SK-N-MC (cell line): ENCODE measurements at regions not wholly inside any gene's neighbourhood (a gene's known extent, or its start where the extent isn't known, plus 50 kb on each side); places are given as distances from the start of the nearest gene placed in this dataset.

Experiments used
- EZH2 ChIP-seq: fragments of 200-600 bp; sonication (generic); IDR thresholded peaks from one replicate; pipeline ENCODE4 v1.6.1; 2017; ENCODE audit warnings: antibody characterized with exemption
- FOXP2 ChIP-seq: optimal IDR thresholded peaks from 2 replicates; pipeline ENCODE3; 2011; ENCODE audit warnings: mild to moderate bottlenecking, moderate library complexity; ENCODE audit not compliant: insufficient read depth; ENCODE audit errors: extremely low read length, control extremely low read depth
- POLR2AphosphoS5 ChIP-seq: IDR thresholded peaks from 2 replicates; pipeline ENCODE4 v1.6.1; 2012; ENCODE audit warnings: mild to moderate bottlenecking, low read depth, low read length, borderline replicate concordance

- TF ChIP-seq EZH2 (no peak), POLR2AphosphoS5 (no peak), FOXP2 (no peak)
Measured at GRCh38 chr10:105986486-105986885, 1178.0 kb downstream of the SORCS1 start.
